ENCODE measurements at regions not wholly inside any gene's neighbourhood (a gene's known extent, or its start where the extent isn't known, plus 50 kb on each side); places are given as distances from the start of the nearest gene placed in this dataset.
"Not testable (repeated sequence)": the region's sequence is repeated elsewhere in the genome, so short reads cannot be mapped to it uniquely, and the experiment has no call there.

DNA sequence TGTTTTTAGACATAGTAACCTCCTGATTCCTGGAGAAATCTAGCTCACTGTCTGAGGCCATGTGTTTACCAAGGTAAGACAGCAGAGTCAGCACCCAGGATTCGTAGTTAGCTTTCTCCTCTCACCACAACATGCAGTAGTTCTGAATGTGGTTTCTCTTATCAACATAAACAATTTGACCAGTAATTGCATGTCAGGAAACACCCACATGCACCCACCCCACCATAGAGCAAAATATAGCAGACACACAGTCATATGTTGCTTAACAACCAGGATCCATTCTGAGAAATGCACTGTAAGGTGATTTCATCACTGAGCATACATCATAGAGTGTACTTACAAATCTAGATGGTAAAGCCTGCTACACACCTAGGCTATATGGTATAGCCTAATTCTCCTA lies 1004.0 kb downstream of the ANKRD7 start:
- DNase-seq (ENCODE audit: low read depth in 3 of 3, low spot score in 2 of 3): no peak

DNA sequence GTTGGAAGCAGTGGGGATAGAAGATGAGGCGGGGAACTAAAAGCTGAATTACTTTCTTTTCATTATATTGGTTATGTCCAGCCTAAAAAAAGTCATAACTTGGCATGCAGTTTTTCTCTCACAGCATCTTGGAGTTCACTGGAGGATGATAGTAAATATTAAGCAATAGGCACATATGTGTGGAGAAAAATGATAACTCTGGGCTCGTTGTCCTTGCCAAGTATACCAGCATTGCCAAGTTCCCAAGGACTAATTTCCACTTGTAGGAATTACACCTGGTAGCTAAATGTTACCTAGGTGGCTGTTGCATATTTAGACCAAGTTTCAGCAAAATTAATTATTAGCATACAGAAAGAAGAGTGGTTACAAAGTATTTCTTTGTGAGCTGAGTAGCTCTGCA lies 1007.6 kb downstream of the ANKRD7 start:
- no peak for DNase-seq (ENCODE audit: low read depth in 3 of 3, low spot score in 2 of 3)

- no peak for DNase-seq (ENCODE audit: low read depth in 3 of 3, low spot score in 2 of 3)
These were observed 1008.5 kb downstream of the ANKRD7 start for GRCh38 chr7:119233015-119233414.

- DNase-seq (ENCODE audit: low read depth in 3 of 3, low spot score in 2 of 3): no peak
These were observed 1020.0 kb upstream of the KCND2 start for GRCh38 chr7:119252962-119253361.

- DNase-seq (ENCODE audit: low read depth in 3 of 3, low spot score in 2 of 3): no peak
These were observed 1018.2 kb upstream of the KCND2 start for GRCh38 chr7:119254742-119255141.

DNA sequence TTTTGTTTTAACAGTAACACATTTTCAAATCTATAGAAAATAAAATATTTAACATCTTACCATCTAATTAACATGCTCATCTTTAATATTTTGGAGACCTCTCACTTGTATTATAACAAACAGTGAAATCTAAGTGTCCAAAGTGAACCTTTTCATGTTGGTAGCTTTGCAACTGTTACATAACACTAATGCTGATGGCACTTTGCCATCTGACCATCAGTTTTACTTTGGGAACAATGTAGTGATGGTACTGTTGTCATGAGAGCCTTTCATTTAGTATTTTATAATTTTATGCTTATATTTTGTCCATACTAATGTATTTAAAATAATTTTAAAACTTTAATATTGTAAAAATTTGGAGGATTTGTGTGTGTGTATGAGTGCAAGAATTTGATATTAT lies 1017.0 kb upstream of the KCND2 start:
- DNase-seq (ENCODE audit: low read depth in 3 of 3, low spot score in 2 of 3): no peak

DNA sequence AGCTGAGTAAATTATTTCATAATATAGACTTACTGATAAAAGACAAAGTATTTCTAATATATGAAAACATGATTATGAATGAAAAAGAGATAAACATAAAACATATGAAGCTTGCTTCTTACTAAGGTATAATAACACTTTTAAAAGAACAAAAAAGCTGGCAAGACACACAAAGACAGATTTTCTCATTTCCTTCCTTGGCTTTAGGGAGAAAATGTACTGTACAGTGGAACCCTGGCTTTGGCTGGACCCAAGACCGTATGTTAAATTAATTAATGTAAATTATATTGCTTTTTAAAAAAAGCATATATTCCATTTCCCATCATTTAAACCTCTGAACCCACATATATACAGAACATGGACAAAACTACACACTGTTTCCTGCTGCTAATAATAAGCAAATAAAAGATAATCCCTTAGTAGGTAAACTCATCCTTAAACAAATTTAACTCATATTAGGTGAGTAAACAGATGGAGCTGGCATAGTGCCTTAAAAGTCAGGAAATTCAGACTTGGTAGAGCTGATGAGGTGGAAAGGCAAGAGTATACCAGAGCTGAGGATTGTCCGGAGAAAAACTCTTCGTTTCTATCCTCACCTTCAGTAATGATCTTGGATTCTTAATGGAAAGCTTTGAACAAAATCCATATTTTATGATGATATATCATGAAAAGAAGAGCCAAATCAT lies 1016.4 kb upstream of the KCND2 start:
- DNase-seq (ENCODE audit: low read depth in 3 of 3, low spot score in 2 of 3): no peak

- not testable (repeated sequence) for DNase-seq (ENCODE audit: low read depth in 3 of 3, low spot score in 2 of 3)
These were observed 1006.2 kb upstream of the KCND2 start for GRCh38 chr7:119266790-119267189.

GRCh38 chr7:119270045-119270464 lies 1002.9 kb upstream of the KCND2 start:
- DNase-seq (ENCODE audit: low read depth in 3 of 3, low spot score in 2 of 3): peak; percentile 14 to 23 (median 21)

- no peak for DNase-seq (ENCODE audit: low read depth in 3 of 3, low spot score in 2 of 3)
These were observed 1002.3 kb upstream of the KCND2 start for GRCh38 chr7:119270644-119271043.

GRCh38 chr7:119271147-119271779 lies 1001.7 kb upstream of the KCND2 start:
- DNase-seq (ENCODE audit: low read depth in 3 of 3, low spot score in 2 of 3): no peak

DNA sequence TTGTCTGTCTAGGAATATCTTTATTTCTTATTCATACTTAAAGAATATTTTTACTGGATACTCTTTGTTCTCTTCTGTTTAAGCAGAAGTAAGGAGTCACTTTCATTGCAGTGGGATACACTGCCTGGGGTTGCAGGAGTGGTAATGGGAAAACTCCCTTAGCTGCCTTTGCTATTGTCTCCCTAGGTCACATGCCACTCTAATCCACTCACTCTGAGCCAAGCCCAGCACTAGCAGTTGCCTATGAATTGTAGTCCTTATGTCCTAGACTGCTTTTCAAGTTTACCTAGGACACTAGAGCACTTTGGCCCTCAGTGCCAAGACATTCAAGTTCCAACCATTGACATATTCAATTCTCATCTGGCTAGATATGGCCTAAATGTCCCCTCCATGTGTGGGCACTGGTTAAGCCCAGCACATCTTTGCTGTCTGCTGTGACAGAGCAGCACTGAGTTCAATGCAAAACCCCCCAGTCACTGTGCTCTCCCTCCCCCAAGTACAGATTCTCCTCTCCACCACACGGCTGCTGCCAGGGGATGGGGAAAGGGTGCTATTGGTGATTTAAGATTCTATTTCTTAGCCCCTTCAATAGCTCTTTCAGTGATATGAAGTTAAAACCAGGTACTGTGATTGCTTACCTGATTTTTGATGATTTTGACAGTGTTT lies 991.7 kb upstream of the KCND2 start:
- DNase-seq (ENCODE audit: low read depth in 3 of 3, low spot score in 2 of 3): no peak

- no peak for DNase-seq (ENCODE audit: low read depth in 3 of 3, low spot score in 2 of 3)
These were observed 989.6 kb upstream of the KCND2 start for GRCh38 chr7:119283353-119283752.

DNA sequence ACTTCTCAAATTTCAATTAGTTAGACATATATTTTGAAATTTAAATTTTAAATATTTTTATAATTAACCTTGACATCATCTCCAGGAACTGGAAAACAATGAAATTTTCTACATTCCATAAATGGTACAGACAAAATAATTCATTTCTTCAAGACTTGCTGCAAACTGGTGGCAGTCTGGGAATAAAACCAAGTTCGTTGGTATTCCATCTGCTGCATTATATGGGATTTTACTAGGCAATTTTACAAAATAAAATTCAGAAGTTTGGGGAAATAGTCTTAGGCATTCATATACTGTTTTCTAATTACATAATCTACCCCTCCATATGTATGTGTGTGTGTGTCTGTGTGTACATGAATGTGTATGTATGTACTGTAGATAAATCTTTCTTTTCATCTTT lies 984.6 kb upstream of the KCND2 start:
- no peak for DNase-seq (ENCODE audit: low read depth in 3 of 3, low spot score in 2 of 3)

GRCh38 chr7:119300341-119300740 lies 972.6 kb upstream of the KCND2 start:
- not testable (repeated sequence) for DNase-seq (ENCODE audit: low read depth in 3 of 3, low spot score in 2 of 3)

DNA sequence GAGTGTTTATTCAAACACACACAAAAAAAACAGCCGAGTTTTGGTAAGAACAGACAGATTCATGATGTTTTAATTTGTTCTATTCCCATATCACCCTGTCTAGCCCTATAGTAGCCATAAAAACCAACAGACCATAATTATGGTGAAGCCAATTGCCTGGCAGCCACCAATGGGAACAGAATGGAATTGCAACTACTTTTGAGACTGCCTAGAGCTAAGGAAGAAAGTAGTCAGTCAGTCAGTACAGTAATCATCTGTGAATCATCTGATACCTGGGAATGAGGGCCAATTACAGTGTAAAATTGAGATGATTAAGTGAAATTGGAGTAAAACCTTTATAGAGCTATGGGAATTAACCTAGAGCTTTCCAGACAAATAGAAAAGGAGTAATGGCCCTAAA lies 952.7 kb upstream of the KCND2 start:
- DNase-seq (ENCODE audit: low read depth in 3 of 3, low spot score in 2 of 3): no peak

GRCh38 chr7:119329715-119330114 lies 943.3 kb upstream of the KCND2 start:
- DNase-seq (ENCODE audit: low read depth in 3 of 3, low spot score in 2 of 3): no peak

GRCh38 chr7:119335405-119335804 lies 937.6 kb upstream of the KCND2 start:
- no peak for DNase-seq (ENCODE audit: low read depth in 3 of 3, low spot score in 2 of 3)

GRCh38 chr7:119341822-119342221 lies 931.2 kb upstream of the KCND2 start:
- no peak for DNase-seq (ENCODE audit: low read depth in 3 of 3, low spot score in 2 of 3)

DNA sequence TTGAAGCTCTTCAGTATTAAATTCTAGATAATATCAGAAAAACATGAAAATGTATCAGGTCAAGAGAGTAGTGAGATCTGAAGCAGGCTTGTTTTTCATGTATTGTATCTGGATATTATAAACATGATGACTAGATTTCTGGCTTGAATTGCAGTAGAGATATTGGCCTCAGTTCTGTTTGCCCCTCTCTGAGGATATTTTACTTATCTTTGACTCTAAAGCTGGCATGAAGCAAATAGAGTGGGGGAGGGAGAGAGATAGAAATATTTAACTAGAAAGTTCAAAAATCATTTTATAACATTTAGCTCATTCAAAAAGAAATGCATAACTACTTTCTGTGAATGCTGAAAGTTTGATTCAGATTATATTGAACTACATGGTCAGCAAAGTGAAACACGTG lies 929.7 kb upstream of the KCND2 start:
- no peak for DNase-seq (ENCODE audit: low read depth in 3 of 3, low spot score in 2 of 3)

GRCh38 chr7:119344466-119344865 lies 928.5 kb upstream of the KCND2 start:
- no peak for DNase-seq (ENCODE audit: low read depth in 3 of 3, low spot score in 2 of 3)

DNA sequence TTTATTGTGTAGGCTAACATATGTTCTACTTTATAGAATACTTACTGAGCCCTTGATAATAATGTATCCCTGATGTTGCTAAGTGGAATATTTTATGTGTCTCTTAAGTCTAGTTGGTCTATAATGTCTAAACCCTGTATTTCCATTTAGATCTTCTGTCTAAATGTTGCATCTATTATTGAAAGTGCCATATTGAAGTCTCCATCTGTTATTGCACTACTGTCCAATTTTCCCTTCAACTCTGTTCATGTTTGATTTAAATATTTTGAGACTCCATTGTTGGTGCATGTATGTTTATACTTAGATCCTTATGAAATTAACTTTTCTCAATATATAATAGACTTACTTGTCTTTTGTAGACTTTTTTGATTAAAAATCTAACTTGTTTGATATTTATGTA lies 924.5 kb upstream of the KCND2 start:
- DNase-seq (ENCODE audit: low read depth in 3 of 3, low spot score in 2 of 3): no peak

All from right renal cortex interstitium (tissue), 3 donors.